HG02938 (cell line): ENCODE measurements at regions not wholly inside any gene's neighbourhood (a gene's known extent, or its start where the extent isn't known, plus 50 kb on each side); places are given as distances from the start of the nearest gene placed in this dataset.

Source experiments
- ATAC-seq: cut with Tn5 transposase; IDR thresholded peaks from one replicate; pipeline ENCODE4 v1.9.1; 2021; ENCODE audit warnings: mild to moderate bottlenecking, moderate library complexity; ENCODE audit not compliant: unreplicated experiment

DNA sequence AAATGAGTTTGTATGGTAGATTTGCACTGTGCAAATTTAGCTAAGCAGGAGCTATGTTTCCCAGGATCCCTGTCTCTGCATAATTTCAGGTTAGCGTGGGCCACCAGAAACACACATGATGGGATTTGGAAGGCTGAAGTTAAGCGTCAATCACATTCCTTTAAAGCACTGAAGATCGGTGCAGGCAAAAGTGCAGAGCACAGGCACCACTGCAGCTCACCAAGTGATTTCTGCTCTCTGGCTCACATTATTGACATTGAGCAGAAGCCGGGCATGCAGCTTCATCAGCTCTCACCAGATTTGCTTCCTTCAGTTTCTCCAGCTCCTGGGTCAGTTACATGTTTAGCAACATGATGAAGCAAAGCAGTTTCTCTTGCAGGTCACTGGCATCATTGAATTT is 256.4 kb upstream of the TGFBR2 start:
- ATAC-seq: no peak

- no peak for ATAC-seq
Observed at GRCh38 chr3:30350901-30351300, 255.5 kb upstream of the TGFBR2 start.

GRCh38 chr3:30352410-30353318 is 253.7 kb upstream of the TGFBR2 start:
- no peak for ATAC-seq

GRCh38 chr3:30353711-30354467 is 252.5 kb upstream of the TGFBR2 start:
- ATAC-seq: peak; percentile 97

- no peak for ATAC-seq
Observed at GRCh38 chr3:30354513-30354912, 251.9 kb upstream of the TGFBR2 start.

DNA sequence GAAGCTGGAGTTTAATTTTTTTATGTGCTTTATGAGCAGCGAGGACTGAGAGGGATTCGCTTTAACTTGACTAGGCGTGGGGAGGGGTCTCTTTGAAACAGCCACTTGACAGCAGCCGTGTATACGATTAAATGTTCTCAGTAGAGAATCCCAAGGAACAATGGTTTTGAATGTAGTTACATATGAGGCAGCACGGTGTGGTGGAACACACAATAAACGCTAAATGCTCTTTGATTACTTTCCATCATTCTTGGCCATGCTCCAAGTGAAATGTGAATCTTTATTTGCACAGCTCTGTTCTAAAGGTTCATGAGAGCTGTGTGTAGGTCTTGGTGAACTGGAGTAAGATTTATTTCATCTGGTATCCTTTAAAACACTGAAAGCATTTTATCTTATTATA is 251.4 kb upstream of the TGFBR2 start:
- no peak for ATAC-seq

GRCh38 chr3:30355622-30356021 is 250.8 kb upstream of the TGFBR2 start:
- ATAC-seq: no peak

DNA sequence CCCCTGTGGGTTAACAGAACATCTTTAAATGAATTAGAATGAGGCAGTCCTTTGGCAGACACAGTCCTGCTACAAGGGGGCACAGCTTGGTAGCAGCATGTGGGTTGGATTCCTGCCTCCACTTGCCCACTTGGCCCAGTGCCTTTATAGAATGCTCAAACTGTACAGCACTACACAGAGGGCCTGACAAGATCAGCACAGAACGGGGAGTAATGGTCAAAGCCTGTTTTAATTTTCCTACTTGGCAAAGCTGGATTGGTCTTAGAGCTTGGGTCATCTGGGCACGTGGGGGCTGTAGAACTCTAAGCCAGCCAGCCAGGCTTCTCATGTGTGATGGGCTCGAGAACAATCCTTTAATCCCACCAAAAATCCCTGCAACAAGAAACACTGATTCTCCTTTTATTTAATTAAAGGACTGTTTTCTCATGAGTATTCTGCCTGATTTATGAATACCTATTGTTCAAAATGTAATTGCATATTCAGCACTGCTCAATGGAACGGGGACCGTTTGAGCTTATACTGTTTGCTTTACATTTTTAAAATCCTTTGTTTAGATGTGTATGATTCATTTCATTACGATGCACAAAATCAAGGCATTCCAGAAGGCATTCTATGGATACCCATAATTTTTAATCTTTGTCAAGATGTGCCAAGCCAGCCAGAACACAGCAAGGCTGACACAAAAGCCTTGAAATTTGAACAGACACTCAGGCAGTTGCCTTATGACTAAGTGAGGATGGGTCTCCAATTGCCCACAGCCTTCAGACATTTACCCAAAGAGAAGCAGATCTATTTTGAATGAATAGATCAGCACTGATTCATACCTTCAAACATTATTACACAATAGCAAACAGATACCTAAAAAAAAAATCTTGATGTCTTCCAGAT is 249.3 kb upstream of the TGFBR2 start:
- no peak for ATAC-seq

DNA sequence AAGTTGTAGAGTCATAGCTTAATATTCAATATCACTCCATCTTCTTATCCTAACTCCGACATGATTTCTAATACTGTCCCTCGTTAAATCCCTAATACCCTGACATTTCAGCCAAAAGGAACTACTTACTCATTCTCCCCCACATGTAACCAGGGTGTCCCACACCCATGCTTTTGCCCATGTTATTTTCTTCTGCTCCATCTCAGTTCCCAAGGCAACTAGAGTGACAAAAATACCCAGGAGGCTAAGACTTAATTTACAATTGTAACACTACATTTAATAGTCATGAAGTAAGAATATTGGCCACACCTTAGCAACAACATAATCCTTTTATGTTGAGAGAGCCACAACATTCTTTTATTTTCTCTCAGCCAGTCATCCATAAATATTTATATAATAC is 248.5 kb upstream of the TGFBR2 start:
- no peak for ATAC-seq

GRCh38 chr3:30358871-30359270 is 247.5 kb upstream of the TGFBR2 start:
- ATAC-seq: no peak

GRCh38 chr3:30368978-30369377 is 237.4 kb upstream of the TGFBR2 start:
- ATAC-seq: no peak

GRCh38 chr3:30370681-30371271 is 235.6 kb upstream of the TGFBR2 start:
- ATAC-seq: no peak

DNA sequence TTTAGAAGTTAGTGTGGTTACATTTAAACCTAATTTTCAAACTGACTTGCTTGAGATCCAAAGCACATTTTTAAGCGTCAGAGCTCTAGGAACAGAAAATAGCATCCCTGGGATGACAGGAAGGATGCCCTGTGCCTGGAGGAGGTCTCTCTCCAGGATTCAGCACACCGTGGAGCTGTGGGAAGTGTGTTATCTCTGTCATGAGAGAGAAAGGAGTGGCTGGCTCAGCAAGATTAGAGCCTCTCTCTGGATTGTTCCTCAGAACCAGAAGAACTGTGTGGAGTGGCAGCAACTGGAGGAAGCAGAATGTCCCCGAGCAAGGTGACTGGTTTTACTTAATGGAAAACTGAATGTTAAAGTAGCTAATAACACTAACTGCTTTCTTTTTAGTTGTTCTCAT is 233.6 kb upstream of the TGFBR2 start:
- ATAC-seq: no peak

- ATAC-seq: no peak
Observed at GRCh38 chr3:30384546-30385072, 221.8 kb upstream of the TGFBR2 start.

- no peak for ATAC-seq
Observed at GRCh38 chr3:30393079-30393478, 213.3 kb upstream of the TGFBR2 start.

DNA sequence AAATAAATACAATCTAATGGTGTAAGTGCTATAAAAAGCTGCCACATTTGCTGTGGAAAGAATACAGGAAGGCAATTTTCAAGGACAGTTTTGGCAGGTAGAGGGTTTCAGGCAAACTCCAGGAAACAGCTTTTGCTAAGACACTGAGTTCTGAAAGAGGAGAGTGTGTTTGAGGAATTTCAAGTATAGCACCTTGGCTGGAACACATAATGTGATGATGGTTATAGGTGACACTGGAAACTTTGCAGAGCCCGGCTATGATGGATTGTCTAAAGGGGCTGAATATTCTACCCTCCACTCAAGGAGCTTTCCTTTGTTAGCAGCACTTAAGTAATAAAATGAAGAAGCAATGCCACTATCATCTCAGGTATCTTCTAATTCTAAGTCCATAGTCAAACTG is 209.4 kb upstream of the TGFBR2 start:
- ATAC-seq: no peak

GRCh38 chr3:30399394-30400181 is 206.8 kb upstream of the TGFBR2 start:
- ATAC-seq: no peak

- ATAC-seq: no peak
Observed at GRCh38 chr3:30400926-30401325, 205.5 kb upstream of the TGFBR2 start.

GRCh38 chr3:30401971-30402370 is 204.4 kb upstream of the TGFBR2 start:
- no peak for ATAC-seq

DNA sequence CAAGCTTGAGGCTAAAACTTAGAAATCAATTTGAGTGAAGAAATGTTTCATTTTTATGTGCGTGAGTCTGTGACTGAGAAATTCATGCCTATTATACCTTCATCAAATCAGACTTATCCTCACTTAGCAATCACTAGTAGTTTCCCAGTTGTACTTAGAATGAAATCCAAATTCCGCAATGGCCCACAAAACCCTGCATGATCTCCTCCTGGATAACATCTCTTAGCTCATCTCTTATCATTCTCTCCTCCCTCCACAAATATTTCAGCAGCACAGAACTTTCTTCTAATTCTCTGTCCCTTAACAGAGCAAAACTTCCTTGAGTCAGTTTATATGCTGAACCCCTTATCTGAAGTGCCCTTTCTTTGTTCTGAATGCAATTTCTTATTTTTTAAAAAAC is 198.8 kb upstream of the TGFBR2 start:
- no peak for ATAC-seq
